HG03442 (cell line): ENCODE measurements at regions not wholly inside any gene's neighbourhood (a gene's known extent, or its start where the extent isn't known, plus 50 kb on each side); places are given as distances from the start of the nearest gene placed in this dataset.

Source experiments
- ATAC-seq: cut with Tn5 transposase; IDR thresholded peaks from one replicate; pipeline ENCODE4 v1.9.1; 2021; ENCODE audit warnings: mild to moderate bottlenecking, moderate library complexity; ENCODE audit not compliant: unreplicated experiment

- ATAC-seq: no peak
Measured at GRCh38 chr9:12464400-12464799, 228.8 kb upstream of the TYRP1 start.

- ATAC-seq: no peak
Measured at GRCh38 chr9:12464910-12465512, 228.2 kb upstream of the TYRP1 start.

DNA sequence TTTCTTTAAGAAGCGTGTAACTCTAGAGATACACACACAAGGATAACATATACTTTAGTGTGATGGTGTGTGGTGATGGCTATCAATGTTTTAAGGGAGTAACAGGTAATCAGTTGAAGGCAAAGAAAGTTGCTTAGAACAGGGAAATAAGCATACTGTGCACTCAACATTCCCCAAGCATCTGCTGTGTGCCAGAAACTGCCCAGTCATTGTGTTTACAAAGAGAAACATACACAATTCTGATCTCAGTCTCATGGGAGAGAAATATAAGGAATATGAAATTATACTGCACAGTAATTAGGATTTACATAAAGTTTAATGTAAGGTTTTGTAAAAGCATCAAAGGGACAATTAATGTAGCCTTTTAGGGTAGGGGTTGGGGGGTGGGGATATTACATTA, 224.1 kb upstream of the TYRP1 start:
- ATAC-seq: no peak

DNA sequence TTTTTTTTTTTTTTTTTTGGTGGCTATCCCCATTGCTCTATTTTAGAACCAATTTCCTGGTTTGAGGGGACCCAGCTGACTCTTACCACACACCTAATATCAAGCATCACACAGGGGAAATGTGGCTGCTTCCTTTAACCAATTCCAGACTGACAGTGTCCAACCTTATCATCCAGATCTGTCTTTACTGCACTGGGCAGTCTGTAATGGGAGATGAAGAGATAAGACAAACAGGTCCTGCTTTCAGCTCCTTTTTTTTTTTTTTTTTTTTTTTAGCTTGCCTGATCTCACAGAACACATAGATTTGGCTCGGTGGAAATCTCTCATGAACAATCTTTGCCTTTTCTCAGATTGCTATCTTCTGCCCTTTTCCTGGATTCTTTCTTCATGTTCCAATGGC, 198.8 kb upstream of the TYRP1 start:
- no peak for ATAC-seq

DNA sequence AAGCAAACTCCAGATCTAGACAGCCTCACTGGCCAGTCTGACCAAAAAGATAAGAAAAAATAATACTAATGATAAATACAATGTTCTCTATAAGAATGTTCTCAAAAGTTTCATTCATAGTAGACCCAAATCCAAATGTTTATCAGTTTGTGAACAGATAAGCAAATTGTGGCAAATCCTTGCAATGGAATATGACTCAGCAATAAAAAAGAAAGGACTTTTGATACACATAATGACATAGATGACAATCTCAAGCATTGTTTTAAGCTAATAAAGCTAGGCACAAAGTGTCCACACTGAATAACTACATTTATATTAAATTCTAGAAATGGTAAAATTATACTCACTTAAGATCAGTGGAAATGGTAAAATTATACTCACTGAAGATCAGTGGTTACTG, 195.4 kb upstream of the TYRP1 start:
- ATAC-seq: no peak

- no peak for ATAC-seq
Measured at GRCh38 chr9:12502520-12502919, 190.7 kb upstream of the TYRP1 start.

DNA sequence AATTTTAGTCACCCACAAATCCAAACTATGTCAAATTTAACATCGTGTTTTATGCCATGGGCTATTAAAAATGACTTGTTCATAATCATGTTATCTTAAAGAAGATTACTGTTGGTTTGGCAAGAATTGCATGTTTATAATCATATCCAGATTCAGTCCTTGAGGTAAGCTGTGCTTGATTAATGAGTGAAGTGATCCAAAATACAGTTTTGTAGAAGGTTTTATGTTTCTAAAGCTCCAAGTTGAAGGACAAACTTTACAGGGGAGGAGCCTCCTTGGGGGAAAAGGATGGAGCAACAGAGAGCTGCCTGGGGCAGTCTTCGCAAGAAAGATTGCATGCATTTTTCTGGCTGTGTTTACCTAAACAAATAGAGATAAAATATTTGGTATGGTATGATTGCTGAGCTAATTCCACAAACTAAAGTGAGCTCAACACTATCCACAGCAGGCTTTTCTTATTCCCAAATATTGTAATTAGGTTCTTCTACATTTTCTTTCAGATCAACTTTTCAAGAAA, 189.5 kb upstream of the TYRP1 start:
- no peak for ATAC-seq

- no peak for ATAC-seq
Measured at GRCh38 chr9:12510551-12510950, 182.6 kb upstream of the TYRP1 start.

- no peak for ATAC-seq
Measured at GRCh38 chr9:12511726-12512125, 181.5 kb upstream of the TYRP1 start.

- ATAC-seq: no peak
Measured at GRCh38 chr9:12516031-12516430, 177.2 kb upstream of the TYRP1 start.

DNA sequence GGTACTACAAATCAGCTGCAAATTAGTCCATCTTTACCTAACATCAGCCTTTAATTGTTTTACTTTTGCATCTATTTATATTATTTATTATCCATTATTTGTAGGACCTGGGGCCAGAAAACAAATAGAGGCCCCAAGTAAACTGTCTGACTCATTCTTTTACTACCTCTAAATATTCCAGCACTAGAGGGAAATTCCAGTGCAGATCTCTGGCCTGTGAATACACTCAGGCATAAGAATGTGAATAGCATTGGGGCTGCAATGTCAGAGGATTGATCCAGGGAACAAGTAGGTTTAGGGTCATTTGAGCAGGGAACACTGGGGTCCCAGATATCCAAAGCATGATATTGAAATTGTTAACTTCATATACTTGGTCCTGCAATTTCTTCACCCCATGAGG, 176.6 kb upstream of the TYRP1 start:
- no peak for ATAC-seq

- no peak for ATAC-seq
Measured at GRCh38 chr9:12538842-12539579, 154.2 kb upstream of the TYRP1 start.

DNA sequence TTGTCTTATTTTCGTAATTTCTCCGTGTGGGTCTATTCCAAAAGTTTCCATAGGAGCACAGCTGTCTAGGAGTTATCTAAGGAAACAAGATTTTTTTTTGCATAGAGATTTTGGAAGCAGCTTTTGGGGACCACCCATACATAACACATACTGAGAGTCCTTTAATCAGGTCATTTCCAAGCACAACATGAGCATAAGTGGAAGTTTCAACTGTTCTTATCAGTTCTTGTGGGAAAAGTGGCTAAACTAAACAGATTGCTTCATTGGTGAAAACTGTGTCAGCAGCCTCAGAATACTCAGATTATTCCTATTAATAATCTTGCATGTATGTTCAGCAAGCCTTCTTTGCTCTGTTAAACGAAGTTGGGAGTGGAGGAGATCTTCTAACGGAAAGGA, 153.6 kb upstream of the TYRP1 start:
- ATAC-seq: no peak

GRCh38 chr9:12544700-12545099, 148.5 kb upstream of the TYRP1 start:
- ATAC-seq: no peak

DNA sequence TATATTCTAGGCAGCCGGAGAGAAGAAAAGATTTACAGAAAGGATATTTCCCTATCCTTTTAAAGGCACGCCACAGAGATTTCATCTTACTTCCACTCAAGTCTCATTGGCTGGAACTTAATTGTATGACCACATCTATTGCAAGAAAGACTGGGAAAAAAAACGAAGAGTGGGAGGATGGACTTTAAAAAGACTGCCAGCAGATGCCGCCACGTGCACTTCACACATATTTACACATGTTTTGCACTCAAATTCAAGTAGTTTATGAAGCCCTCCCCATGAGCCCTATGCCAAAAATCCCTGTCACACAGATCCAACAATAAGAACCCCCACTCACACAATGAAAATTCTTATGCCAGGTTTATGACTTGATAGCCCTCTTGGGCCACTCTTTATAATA, 138.5 kb upstream of the TYRP1 start:
- ATAC-seq: no peak

DNA sequence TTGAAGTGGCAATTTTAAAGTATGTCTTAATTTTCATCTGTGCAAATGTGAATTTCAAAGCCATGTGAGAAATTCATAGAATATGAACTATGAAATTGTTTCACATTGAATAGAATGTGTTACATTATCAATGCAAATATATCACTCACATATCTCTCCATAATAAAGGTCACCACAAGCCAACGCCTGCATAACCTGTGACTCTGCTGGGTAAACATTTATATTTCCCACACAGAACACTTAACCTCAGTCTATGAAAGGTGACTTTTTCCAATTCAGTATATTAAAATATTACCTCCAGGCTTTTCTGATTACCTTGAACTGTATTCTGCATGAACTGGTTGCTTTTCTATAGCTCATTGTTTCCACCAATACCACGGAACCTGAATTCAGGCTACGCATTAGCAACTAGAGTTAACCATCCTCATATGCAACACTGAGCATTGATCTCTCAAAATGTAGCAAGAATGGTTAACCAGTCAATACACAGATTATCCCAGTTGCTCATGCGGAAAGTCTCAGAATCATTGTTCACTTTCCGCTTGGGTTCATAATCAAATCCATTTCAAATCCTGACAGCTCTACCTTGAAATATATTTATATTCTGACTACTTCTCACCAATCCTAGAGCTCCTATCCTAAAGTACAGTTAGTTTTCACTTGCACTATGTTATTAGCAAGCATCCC, 126.6 kb upstream of the TYRP1 start:
- no peak for ATAC-seq

DNA sequence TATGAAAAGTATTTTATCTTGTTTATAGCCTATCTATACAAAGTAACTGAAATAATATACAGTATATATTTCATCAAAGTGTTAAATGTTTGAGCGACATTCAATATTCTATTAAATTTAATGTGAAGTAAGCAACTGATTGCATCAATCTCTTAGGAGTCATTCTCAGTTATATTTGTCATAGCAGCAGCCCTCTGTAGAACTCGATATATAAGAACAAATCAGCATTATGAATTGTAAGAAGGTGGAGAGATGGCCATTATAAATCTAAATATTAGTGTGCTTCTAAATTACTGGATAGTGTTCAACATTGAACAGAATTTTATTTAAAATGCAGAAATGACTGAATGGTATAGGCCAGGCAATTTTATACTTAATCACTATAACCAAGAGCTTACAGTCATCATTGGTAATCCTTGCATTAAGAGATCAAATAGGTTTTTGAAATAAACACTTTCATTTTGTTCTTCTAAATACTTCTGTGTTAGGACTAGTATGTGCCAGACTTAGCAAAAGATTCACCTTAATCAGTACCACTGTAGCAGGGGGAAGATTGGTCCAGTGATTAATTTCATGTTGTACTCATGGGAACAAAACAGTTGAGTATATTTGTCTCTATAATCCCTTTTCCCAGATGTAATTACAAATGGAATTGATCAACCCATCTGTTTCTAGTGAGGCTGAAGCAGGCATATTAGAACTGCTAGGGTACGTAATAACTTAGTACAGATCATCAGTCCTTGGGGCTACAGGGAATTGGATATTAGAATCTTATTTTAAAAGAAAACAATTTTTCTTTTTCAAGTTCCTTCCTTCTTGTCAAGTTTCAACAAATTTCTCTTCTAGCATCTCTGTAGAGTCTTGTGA, 108.3 kb upstream of the TYRP1 start:
- ATAC-seq: no peak

GRCh38 chr9:12595400-12595799, 97.8 kb upstream of the TYRP1 start:
- ATAC-seq: no peak

- ATAC-seq: no peak
Measured at GRCh38 chr9:12604164-12604821, 88.9 kb upstream of the TYRP1 start.

DNA sequence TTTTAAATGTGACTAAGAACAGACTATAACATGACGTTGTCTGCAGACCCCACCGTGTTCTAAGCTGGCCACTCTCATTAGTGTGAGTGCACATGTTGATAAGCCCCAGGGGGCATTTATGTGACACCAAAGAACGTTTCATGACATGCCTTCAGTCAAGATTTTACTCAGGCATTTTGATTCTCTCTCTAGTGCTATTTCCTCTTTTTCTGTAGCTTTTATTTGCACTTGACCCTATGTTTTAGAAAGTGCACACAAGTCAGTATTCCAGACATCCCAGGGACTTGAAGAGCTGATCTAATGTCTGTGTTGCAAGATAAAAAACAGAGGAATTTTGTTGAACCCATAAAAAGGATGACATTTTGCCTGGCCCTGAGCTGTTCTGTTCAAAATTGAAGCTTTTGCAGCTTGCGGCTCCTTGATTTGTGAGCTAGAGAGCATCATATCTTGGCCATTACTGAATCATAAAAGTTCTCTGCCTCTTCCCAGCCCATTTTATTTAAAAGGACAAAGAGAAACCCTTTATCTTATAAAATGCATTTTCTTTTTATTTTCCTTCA, 80.9 kb upstream of the TYRP1 start:
- ATAC-seq: no peak
